ENCODE measurements at regions not wholly inside any gene's neighbourhood (a gene's known extent, or its start where the extent isn't known, plus 50 kb on each side); places are given as distances from the start of the nearest gene placed in this dataset.

DNA sequence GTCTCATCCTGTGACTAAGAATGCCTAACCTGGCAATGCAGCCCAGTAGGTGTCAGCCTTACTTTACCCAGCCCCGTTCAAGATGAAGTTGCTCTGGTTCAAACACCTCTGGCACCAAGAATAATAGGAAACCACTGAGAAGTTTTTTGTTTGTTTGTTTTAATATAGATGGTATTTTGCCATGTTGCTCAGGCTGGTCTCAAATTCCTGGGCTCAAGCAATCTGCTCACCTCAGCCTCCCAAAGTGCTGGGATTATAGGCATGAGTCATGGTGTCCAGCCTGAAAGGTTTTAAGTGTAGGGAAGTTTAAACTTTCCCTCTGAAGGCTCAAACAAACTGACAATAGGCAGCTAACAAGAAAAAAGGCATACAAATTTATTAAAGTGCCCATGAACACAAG, 51.2 kb upstream of the ABCC4 start:
- no peak for TF ChIP-seq CTCF (IDR thresholded peaks at IDR 0.05; ENCODE audit: low read depth, low read length, poor library complexity, severe bottlenecking)
- no peak for TF ChIP-seq EZH2phosphoT487 (IDR thresholded peaks at IDR 0.05; ENCODE audit: borderline replicate concordance, low read length)
- Histone ChIP-seq H3K27ac (ENCODE audit: low read depth, low read length) (no peak overlapping the region), H3K4me1 (ENCODE audit: control insufficient read depth, low read length) (no peaks in the 10 kb centered on the region), H3K9me3 (ENCODE audit: control insufficient read depth, insufficient read depth, low read length) (no peaks in the 10 kb centered on the region), H3K4me2 (ENCODE audit: low read length) (no peak overlapping the region), H3F3A (ENCODE audit: control insufficient read depth, insufficient read depth) (no peaks in the 10 kb centered on the region), H3K4me3 (ENCODE audit: low read length) (no peak overlapping the region), H3K79me2 (ENCODE audit: control insufficient read depth, low read length) (no peaks in the 10 kb centered on the region), H4K20me1 (ENCODE audit: control insufficient read depth, insufficient read depth, low read depth, low read length) (no peaks in the 10 kb centered on the region), H3K27me3 (ENCODE audit: control insufficient read depth, low read length) (no peaks in the 10 kb centered on the region), H3K9me2 (replicated peaks; ENCODE audit: control insufficient read depth, low read length) (no peaks in the 10 kb centered on the region), H3K36me3 (ENCODE audit: control insufficient read depth, low read length) (no peaks in the 10 kb centered on the region)

DNA sequence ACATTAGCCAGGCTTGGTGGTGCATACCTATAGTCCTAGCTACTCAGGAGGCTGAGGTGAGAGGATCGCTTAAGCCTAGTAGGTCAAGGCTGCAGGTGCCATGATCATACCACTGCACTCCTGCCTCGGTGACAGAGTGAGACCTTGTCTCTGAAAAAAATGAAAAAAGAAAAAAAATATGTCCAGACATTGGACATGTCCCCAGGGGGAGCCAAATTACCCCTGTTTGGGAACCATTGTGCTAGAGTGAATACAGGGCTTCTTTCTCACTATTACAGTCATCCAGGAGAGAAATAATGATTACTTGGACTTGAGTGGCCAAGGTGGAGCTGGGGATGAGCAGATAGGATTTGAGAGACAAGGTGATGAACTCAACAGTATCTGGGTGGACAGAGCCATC, 52.9 kb upstream of the ABCC4 start:
- H3K4me2 ChIP-seq (ENCODE audit: low read length), result no peak overlapping the region
- no peak overlapping the region for H3K27ac ChIP-seq (ENCODE audit: low read depth, low read length)
- H3F3A ChIP-seq (ENCODE audit: control insufficient read depth, insufficient read depth), result no peaks in the 10 kb centered on the region
- no peak overlapping the region for H3K4me3 ChIP-seq (ENCODE audit: low read length)
- H3K36me3 ChIP-seq (ENCODE audit: control insufficient read depth, low read length), result no peaks in the 10 kb centered on the region
- no peaks in the 10 kb centered on the region for H4K20me1 ChIP-seq (ENCODE audit: control insufficient read depth, insufficient read depth, low read depth, low read length)
- no peaks in the 10 kb centered on the region for H3K79me2 ChIP-seq (ENCODE audit: control insufficient read depth, low read length)
- no peaks in the 10 kb centered on the region for H3K27me3 ChIP-seq (ENCODE audit: control insufficient read depth, low read length)
- H3K9me2 ChIP-seq (replicated peaks; ENCODE audit: control insufficient read depth, low read length), result no peaks in the 10 kb centered on the region
- no peaks in the 10 kb centered on the region for H3K9me3 ChIP-seq (ENCODE audit: control insufficient read depth, insufficient read depth, low read length)
- no peak for TF ChIP-seq CTCF (IDR thresholded peaks at IDR 0.05; ENCODE audit: low read depth, low read length, poor library complexity, severe bottlenecking)
- no peak for TF ChIP-seq EZH2phosphoT487 (IDR thresholded peaks at IDR 0.05; ENCODE audit: borderline replicate concordance, low read length)
- H3K4me1 ChIP-seq (ENCODE audit: control insufficient read depth, low read length), result no peaks in the 10 kb centered on the region

GRCh38 chr13:95354680-95355487, 53.6 kb upstream of the ABCC4 start:
- no peaks in the 10 kb centered on the region for H3K4me1 ChIP-seq (ENCODE audit: control insufficient read depth, low read length)
- no peak overlapping the region for H3K27ac ChIP-seq (ENCODE audit: low read depth, low read length)
- no peaks in the 10 kb centered on the region for H3K27me3 ChIP-seq (ENCODE audit: control insufficient read depth, low read length)
- TF ChIP-seq CTCF (IDR thresholded peaks at IDR 0.05; ENCODE audit: low read depth, low read length, poor library complexity, severe bottlenecking), result no peak
- no peak for TF ChIP-seq EZH2phosphoT487 (IDR thresholded peaks at IDR 0.05; ENCODE audit: borderline replicate concordance, low read length)
- H3K36me3 ChIP-seq (ENCODE audit: control insufficient read depth, low read length), result no peaks in the 10 kb centered on the region
- H3F3A ChIP-seq (ENCODE audit: control insufficient read depth, insufficient read depth), result no peaks in the 10 kb centered on the region
- no peak overlapping the region for H3K4me2 ChIP-seq (ENCODE audit: low read length)
- H3K9me2 ChIP-seq (replicated peaks; ENCODE audit: control insufficient read depth, low read length), result no peaks in the 10 kb centered on the region
- H3K9me3 ChIP-seq (ENCODE audit: control insufficient read depth, insufficient read depth, low read length), result no peaks in the 10 kb centered on the region
- H4K20me1 ChIP-seq (ENCODE audit: control insufficient read depth, insufficient read depth, low read depth, low read length), result no peaks in the 10 kb centered on the region
- no peaks in the 10 kb centered on the region for H3K79me2 ChIP-seq (ENCODE audit: control insufficient read depth, low read length)
- H3K4me3 ChIP-seq (ENCODE audit: low read length), result no peak overlapping the region

Measured in DOHH2 (cell line).